Activated T-cell treated with anti-CD3 and anti-CD28 coated beads for 24 hours (primary cell): ENCODE measurements at regions not wholly inside any gene's neighbourhood (a gene's known extent, or its start where the extent isn't known, plus 50 kb on each side); places are given as distances from the start of the nearest gene placed in this dataset.
"Not testable (repeated sequence)": the region's sequence is repeated elsewhere in the genome, so short reads cannot be mapped to it uniquely, and the experiment has no call there.

Source experiments
- DNase-seq: peaks from one replicate; pipeline ENCODE4 v3.0.0-alpha.2; 2020; ENCODE audit warnings: low read depth

GRCh38 chr1:233790121-233790520 is 114.4 kb upstream of the SLC35F3 start:
- DNase-seq: no peak

- DNase-seq: peak; percentile 11
Observed at GRCh38 chr1:233790662-233791371, 113.7 kb upstream of the SLC35F3 start.

- DNase-seq: no peak
Observed at GRCh38 chr1:233791372-233791703, 113.1 kb upstream of the SLC35F3 start.

GRCh38 chr1:233791721-233792120 is 112.8 kb upstream of the SLC35F3 start:
- no peak for DNase-seq

GRCh38 chr1:233794863-233795262 is 109.6 kb upstream of the SLC35F3 start:
- DNase-seq: no peak

- DNase-seq: no peak
Observed at GRCh38 chr1:233796146-233796783, 108.2 kb upstream of the SLC35F3 start.

GRCh38 chr1:233802611-233803010 is 101.9 kb upstream of the SLC35F3 start:
- no peak for DNase-seq

GRCh38 chr1:233805786-233806185 is 98.7 kb upstream of the SLC35F3 start:
- no peak for DNase-seq

GRCh38 chr1:233815357-233815756 is 89.1 kb upstream of the SLC35F3 start:
- DNase-seq: no peak

- DNase-seq: no peak
Observed at GRCh38 chr1:233815865-233816264, 88.6 kb upstream of the SLC35F3 start.

- no peak for DNase-seq
Observed at GRCh38 chr1:233816348-233816747, 88.1 kb upstream of the SLC35F3 start.

GRCh38 chr1:233819042-233819441 is 85.4 kb upstream of the SLC35F3 start:
- DNase-seq: no peak

- not testable (repeated sequence) for DNase-seq
Observed at GRCh38 chr1:233824179-233824578, 80.3 kb upstream of the SLC35F3 start.

GRCh38 chr1:233827937-233828336 is 76.5 kb upstream of the SLC35F3 start:
- not testable (repeated sequence) for DNase-seq

- DNase-seq: no peak
Observed at GRCh38 chr1:233828480-233828879, 76.0 kb upstream of the SLC35F3 start.

- no peak for DNase-seq
Observed at GRCh38 chr1:233834609-233835008, 69.9 kb upstream of the SLC35F3 start.

GRCh38 chr1:233838207-233838606 is 66.3 kb upstream of the SLC35F3 start:
- not testable (repeated sequence) for DNase-seq

- DNase-seq: no peak
Observed at GRCh38 chr1:233843525-233844204, 60.8 kb upstream of the SLC35F3 start.

GRCh38 chr1:233844275-233844674 is 60.2 kb upstream of the SLC35F3 start:
- DNase-seq: no peak

- DNase-seq: no peak
Observed at GRCh38 chr1:233844692-233845091, 59.8 kb upstream of the SLC35F3 start.
